GM19395 (cell line): ENCODE measurements at regions not wholly inside any gene's neighbourhood (a gene's known extent, or its start where the extent isn't known, plus 50 kb on each side); places are given as distances from the start of the nearest gene placed in this dataset.
"Not testable (repeated sequence)": the region's sequence is repeated elsewhere in the genome, so short reads cannot be mapped to it uniquely, and the experiment has no call there.

Experiments
- ATAC-seq: cut with Tn5 transposase; IDR thresholded peaks from one replicate; pipeline ENCODE4 v1.9.1; 2021; ENCODE audit warnings: mild to moderate bottlenecking, moderate library complexity; ENCODE audit not compliant: unreplicated experiment

GRCh38 chr4:95898226-95898625, 58.3 kb downstream of the PDHA2 start:
- ATAC-seq, result peak; percentile 80

GRCh38 chr4:95909211-95909610, 69.3 kb downstream of the PDHA2 start:
- ATAC-seq, result no peak

GRCh38 chr4:95910749-95911148, 70.9 kb downstream of the PDHA2 start:
- no peak for ATAC-seq

GRCh38 chr4:95921470-95921869, 81.6 kb downstream of the PDHA2 start:
- no peak for ATAC-seq

- no peak for ATAC-seq
Measured at GRCh38 chr4:95929448-95930064, 89.7 kb downstream of the PDHA2 start.

- no peak for ATAC-seq
Measured at GRCh38 chr4:95939141-95939540, 99.2 kb downstream of the PDHA2 start.

- no peak for ATAC-seq
Measured at GRCh38 chr4:95949136-95949765, 109.4 kb downstream of the PDHA2 start.

- ATAC-seq, result no peak
Measured at GRCh38 chr4:95949808-95950207, 109.9 kb downstream of the PDHA2 start.

GRCh38 chr4:95952538-95952937, 112.6 kb downstream of the PDHA2 start:
- ATAC-seq, result not testable (repeated sequence)

- ATAC-seq, result no peak
Measured at GRCh38 chr4:95956094-95956493, 116.2 kb downstream of the PDHA2 start.

GRCh38 chr4:95957054-95957453, 117.2 kb downstream of the PDHA2 start:
- ATAC-seq, result no peak

GRCh38 chr4:95957759-95958158, 117.9 kb downstream of the PDHA2 start:
- no peak for ATAC-seq

- no peak for ATAC-seq
Measured at GRCh38 chr4:95959182-95959581, 119.3 kb downstream of the PDHA2 start.

- no peak for ATAC-seq
Measured at GRCh38 chr4:95959633-95960032, 119.7 kb downstream of the PDHA2 start.

- ATAC-seq, result no peak
Measured at GRCh38 chr4:95963456-95963855, 123.6 kb downstream of the PDHA2 start.

- ATAC-seq, result no peak
Measured at GRCh38 chr4:95979961-95980876, 140.3 kb downstream of the PDHA2 start.

- no peak for ATAC-seq
Measured at GRCh38 chr4:95980877-95981360, 141.0 kb downstream of the PDHA2 start.

GRCh38 chr4:95981591-95981990, 141.7 kb downstream of the PDHA2 start:
- no peak for ATAC-seq

GRCh38 chr4:95982516-95982915, 142.6 kb downstream of the PDHA2 start:
- ATAC-seq, result no peak

GRCh38 chr4:95984081-95984480, 144.2 kb downstream of the PDHA2 start:
- no peak for ATAC-seq

GRCh38 chr4:95985051-95985450, 145.2 kb downstream of the PDHA2 start:
- ATAC-seq, result no peak
